A549 (cell line): ENCODE measurements at regions not wholly inside any gene's neighbourhood (a gene's known extent, or its start where the extent isn't known, plus 50 kb on each side); places are given as distances from the start of the nearest gene placed in this dataset.

Experiments used
- CHD4 ChIP-seq: fragments of 200-600 bp; sonication (generic); IDR thresholded peaks from 2 replicates; pipeline ENCODE4 v1.6.1; 2016; ENCODE audit warnings: antibody characterized with exemption, mild to moderate bottlenecking, borderline replicate concordance
- CTCF ChIP-seq: fragments of >200 bp; sonication (Bioruptor Twin); formaldehyde crosslinking; IDR thresholded peaks from 3 replicates; pipeline ENCODE4 v1.5.1; 2016
- KDM1A ChIP-seq: fragments of 200-600 bp; sonication (generic); IDR thresholded peaks from 2 replicates; pipeline ENCODE4 v1.6.1; 2016; ENCODE audit warnings: low read depth, mild to moderate bottlenecking
- MAX ChIP-seq: IDR thresholded peaks from 2 replicates; pipeline ENCODE4 v1.6.1; 2012
- POLR2A ChIP-seq: IDR thresholded peaks from 2 replicates; pipeline ENCODE4 v1.6.1; 2012; ENCODE audit warnings: mild to moderate bottlenecking, low read length
- RCOR1 ChIP-seq: fragments of 150-350 bp; IDR thresholded peaks from 2 replicates; pipeline ENCODE4 v1.6.1; 2014; ENCODE audit warnings: antibody characterized with exemption, low read length, low read depth
- RFX5 ChIP-seq: fragments of 450-650 bp; IDR thresholded peaks from 2 replicates; pipeline ENCODE4 v1.7.1; 2014; ENCODE audit warnings: antibody characterized with exemption, mild to moderate bottlenecking, moderate library complexity
- SMC3 ChIP-seq: fragments of >200 bp; sonication (Bioruptor Twin); formaldehyde crosslinking; IDR thresholded peaks from 3 replicates; pipeline ENCODE4 v1.6.1; 2018; ENCODE audit warnings: inconsistent platforms
- SREBF2 ChIP-seq: fragments of 450-650 bp; IDR thresholded peaks from 2 replicates; pipeline ENCODE4 v1.6.1; 2014; ENCODE audit warnings: mild to moderate bottlenecking, moderate library complexity
- ZC3H11A ChIP-seq: fragments of 450-650 bp; IDR thresholded peaks from 2 replicates; pipeline ENCODE4 v1.6.1; 2014; ENCODE audit warnings: antibody characterized with exemption, mild to moderate bottlenecking
- ZFP36 ChIP-seq: fragments of 450-650 bp; IDR thresholded peaks from 2 replicates; pipeline ENCODE4 v1.6.1; 2014; ENCODE audit warnings: borderline replicate concordance; ENCODE audit not compliant: partially characterized antibody

GRCh38 chr11:95508219-95508890 is 277.4 kb upstream of the SESN3 start:
- TF ChIP-seq CTCF (no peak), ZFP36 (no peak), SMC3 (no peak), SREBF2 (no peak), RFX5 (no peak), ZC3H11A (no peak), POLR2A (no peak), KDM1A (no peak), CHD4 (no peak), MAX (no peak), RCOR1 (no peak)
